PC-3 (cell line): ENCODE measurements at regions not wholly inside any gene's neighbourhood (a gene's known extent, or its start where the extent isn't known, plus 50 kb on each side); places are given as distances from the start of the nearest gene placed in this dataset.

ENCODE experiments used
- ATAC-seq: fragments of 200-7000 bp; cut with Tn5 transposase; 2 replicates; pipeline ENCODE4 v1.9.1; 2020; ENCODE audit warnings: mild to moderate bottlenecking, moderate library complexity
- BruUV-seq: library from RNA; stranded (reverse); fragments of 400-500 nt; replicated peaks from 2 replicates; lab custom pipeline; 2021; lab: Mats Ljungman, UMichigan
- CTCF ChIA-PET: fragments of 300-600 bp; sonication (Branson Sonifier 250); formaldehyde crosslinking; loops from one replicate; lab custom pipeline; 2022; ENCODE audit warnings: antibody characterized with exemption; lab: Charles Lee
- POLR2A ChIA-PET: fragments of 300-600 bp; sonication (Branson Sonifier 250); formaldehyde crosslinking; loops from one replicate; lab custom pipeline; 2022; ENCODE audit warnings: antibody characterized with exemption; ENCODE audit not compliant: unreplicated experiment; lab: Charles Lee
- DNase-seq: peaks from one replicate; pipeline ENCODE4 v3.0.0-alpha.2; 2015
- H2AFZ ChIP-seq: fragments of 300-600 bp; sonication (generic); 2 replicates; pipeline ENCODE4 v1.6.0; 2016; ENCODE audit warnings: antibody characterized with exemption, low read length
- H3F3A ChIP-seq: fragments of 300-600 bp; sonication (generic); one replicate; pipeline ENCODE4 v1.6.0; 2017; ENCODE audit warnings: antibody characterized with exemption, low read length, control low read depth, mild to moderate bottlenecking; ENCODE audit not compliant: unreplicated experiment
- H3K27ac ChIP-seq: fragments of 300-600 bp; sonication (generic); 2 replicates; pipeline ENCODE4 v1.5.1; 2016; ENCODE audit warnings: mild to moderate bottlenecking, low read length
- H3K27me3 ChIP-seq: fragments of 300-600 bp; sonication (generic); 2 replicates; pipeline ENCODE4 v1.6.1; 2016; ENCODE audit warnings: low read length, mixed read lengths
- H3K36me3 ChIP-seq: fragments of 300-600 bp; sonication (generic); 2 replicates; pipeline ENCODE4 v1.6.1; 2016; ENCODE audit warnings: low read depth, mixed run types, low read length, mixed read lengths
- H3K4me1 ChIP-seq: fragments of 300-600 bp; sonication (generic); 2 replicates; pipeline ENCODE4 v1.5.1; 2016; ENCODE audit warnings: low read length; ENCODE audit not compliant: insufficient read depth
- H3K4me2 ChIP-seq: fragments of 300-600 bp; sonication (generic); 2 replicates; pipeline ENCODE4 v1.6.0; 2016; ENCODE audit warnings: low read length
- H3K4me3 ChIP-seq: fragments of 300-600 bp; sonication (generic); 2 replicates; pipeline ENCODE4 v1.5.1; 2016; ENCODE audit warnings: mild to moderate bottlenecking, low read length, mixed read lengths
- H3K79me2 ChIP-seq: fragments of 300-600 bp; sonication (generic); 2 replicates; pipeline ENCODE4 v1.6.1; 2017; ENCODE audit warnings: low read length, mixed read lengths
- H3K9ac ChIP-seq: fragments of 300-600 bp; sonication (generic); 2 replicates; pipeline ENCODE4 v1.6.0; 2016; ENCODE audit warnings: mild to moderate bottlenecking, low read length
- H3K9me2 ChIP-seq: fragments of 300-600 bp; sonication (generic); replicated peaks from 2 replicates; pipeline ENCODE4 v1.6.1; 2016; ENCODE audit warnings: mixed run types, low read length, mixed read lengths
- H3K9me3 ChIP-seq: fragments of 300-600 bp; sonication (generic); 2 replicates; pipeline ENCODE4 v1.6.1; 2016; ENCODE audit warnings: low read length, mixed read lengths
- H4K20me1 ChIP-seq: fragments of 300-600 bp; sonication (generic); 2 replicates; pipeline ENCODE4 v1.6.1; 2016; ENCODE audit warnings: low read length, mixed read lengths
- EZH2 ChIP-seq: fragments of 300-600 bp; sonication (generic); IDR thresholded peaks from one replicate; pipeline ENCODE4 v1.6.1; 2017; ENCODE audit warnings: antibody characterized with exemption, mild to moderate bottlenecking, low read length; ENCODE audit not compliant: unreplicated experiment
- EZH2phosphoT487 ChIP-seq: fragments of 300-600 bp; sonication (generic); IDR thresholded peaks from 2 replicates; pipeline ENCODE4 v1.6.1; 2018; ENCODE audit warnings: mild to moderate bottlenecking, antibody characterized with exemption, low read length, borderline replicate concordance
- intact Hi-C: fragments of 100-400 bp; cut with micrococcal nuclease; formaldehyde crosslinking; loops from 2 replicates; pipeline ENCODE4 v1.9.0; 2023
- TF ChIP-seq, protein P1 (sequence below): fragments of 300-600 bp; sonication (generic); conservative IDR thresholded peaks from 2 replicates; pipeline ENCODE4 v1.5.1; 2017; ENCODE audit warnings: antibody characterized with exemption, low read depth, mild to moderate bottlenecking, low read length

DNA sequence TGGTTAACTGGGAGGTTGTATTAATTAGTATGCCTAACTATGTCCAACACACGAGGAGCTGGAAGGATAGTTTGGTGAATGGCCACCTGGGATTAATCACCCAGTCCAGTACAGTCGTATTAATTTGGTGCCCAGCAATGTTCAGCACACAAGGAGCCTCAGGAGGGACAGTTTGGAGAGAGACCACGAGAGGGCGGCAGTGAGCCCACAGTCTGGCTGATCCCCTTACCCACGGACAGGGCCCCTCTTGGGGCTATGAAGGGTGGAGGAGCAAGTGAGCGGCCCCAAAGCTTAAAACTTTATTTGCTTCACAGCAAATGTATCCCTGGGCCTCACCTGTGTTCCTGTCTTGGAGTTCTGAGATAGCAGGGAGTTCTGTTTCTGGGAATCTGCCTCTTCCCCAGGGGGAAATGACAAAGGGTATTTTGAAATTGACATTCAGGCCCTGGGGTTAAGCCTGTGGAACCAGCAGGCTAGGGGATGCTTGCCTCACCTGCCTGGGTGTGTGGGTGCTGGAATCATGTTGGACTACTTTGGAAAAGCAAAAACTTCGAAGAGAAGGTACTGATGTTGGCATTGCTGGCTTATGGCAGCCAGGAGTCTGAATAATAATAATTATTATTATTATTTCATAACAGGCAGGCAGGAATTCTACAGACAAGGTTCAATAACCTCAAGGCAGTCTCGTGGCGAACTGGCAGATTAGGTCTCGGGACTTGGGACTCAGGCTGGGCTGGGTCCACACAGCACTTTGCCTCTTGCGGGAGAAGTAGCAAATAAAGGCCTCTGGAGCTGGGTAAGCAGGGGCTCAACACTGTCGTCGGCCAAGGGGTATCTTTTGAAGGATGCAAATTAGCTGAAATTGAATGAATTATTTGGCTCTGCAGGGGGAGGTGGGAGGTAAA is 227.6 kb upstream of the ASIC2 start:
- TF ChIP-seq, protein P1, sequence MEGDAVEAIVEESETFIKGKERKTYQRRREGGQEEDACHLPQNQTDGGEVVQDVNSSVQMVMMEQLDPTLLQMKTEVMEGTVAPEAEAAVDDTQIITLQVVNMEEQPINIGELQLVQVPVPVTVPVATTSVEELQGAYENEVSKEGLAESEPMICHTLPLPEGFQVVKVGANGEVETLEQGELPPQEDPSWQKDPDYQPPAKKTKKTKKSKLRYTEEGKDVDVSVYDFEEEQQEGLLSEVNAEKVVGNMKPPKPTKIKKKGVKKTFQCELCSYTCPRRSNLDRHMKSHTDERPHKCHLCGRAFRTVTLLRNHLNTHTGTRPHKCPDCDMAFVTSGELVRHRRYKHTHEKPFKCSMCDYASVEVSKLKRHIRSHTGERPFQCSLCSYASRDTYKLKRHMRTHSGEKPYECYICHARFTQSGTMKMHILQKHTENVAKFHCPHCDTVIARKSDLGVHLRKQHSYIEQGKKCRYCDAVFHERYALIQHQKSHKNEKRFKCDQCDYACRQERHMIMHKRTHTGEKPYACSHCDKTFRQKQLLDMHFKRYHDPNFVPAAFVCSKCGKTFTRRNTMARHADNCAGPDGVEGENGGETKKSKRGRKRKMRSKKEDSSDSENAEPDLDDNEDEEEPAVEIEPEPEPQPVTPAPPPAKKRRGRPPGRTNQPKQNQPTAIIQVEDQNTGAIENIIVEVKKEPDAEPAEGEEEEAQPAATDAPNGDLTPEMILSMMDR: peak; percentile 64
- no peak for TF ChIP-seq EZH2phosphoT487
- TF ChIP-seq EZH2: no peak
- CTCF ChIA-PET: no interaction called here
- Histone ChIP-seq H4K20me1 (no peaks in the 10 kb centered on the region), H3K27me3 (no peaks in the 10 kb centered on the region), H3K9me2 (no peaks in the 10 kb centered on the region), H3F3A (no peaks in the 10 kb centered on the region), H3K36me3 (no peaks in the 10 kb centered on the region), H3K4me3 (no peak overlapping the region), H3K9me3 (no peaks in the 10 kb centered on the region), H3K9ac (no peak overlapping the region), H3K79me2 (no peaks in the 10 kb centered on the region), H3K27ac (no peak overlapping the region), H3K4me1 (no peaks in the 10 kb centered on the region), H3K4me2 (no peak overlapping the region), H2AFZ (no peak overlapping the region)
- BruUV-seq: no TSS peak
- DNase-seq (peak; percentile 42), ATAC-seq (no peak)
- POLR2A ChIA-PET: no interaction called here
- intact Hi-C loops: no loop called here

DNA sequence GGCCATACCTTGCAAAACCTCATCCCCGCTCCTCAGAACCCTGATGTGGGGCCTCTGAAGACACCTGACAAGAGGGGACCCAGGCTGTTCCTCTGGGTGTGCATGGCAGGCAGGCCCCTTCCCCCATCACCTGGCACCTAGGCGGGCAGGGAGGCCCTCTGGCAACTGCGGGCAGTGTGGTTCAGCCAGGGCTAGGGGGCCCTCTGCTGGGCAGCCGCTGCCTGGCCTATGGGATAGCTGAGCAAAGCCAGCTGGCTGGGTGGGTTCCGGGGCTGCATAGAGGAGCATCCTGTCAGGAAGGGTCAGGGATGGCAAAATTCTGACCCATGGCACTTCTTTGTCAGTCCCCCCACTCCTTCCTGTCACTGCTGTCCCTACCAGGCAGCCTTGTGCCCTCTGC is 228.7 kb upstream of the ASIC2 start:
- Histone ChIP-seq H3K4me2 (no peak overlapping the region), H3K9me3 (no peaks in the 10 kb centered on the region), H2AFZ (no peak overlapping the region), H3K4me3 (no peak overlapping the region), H3K27ac (no peak overlapping the region), H3K36me3 (no peaks in the 10 kb centered on the region), H3K9ac (no peak overlapping the region), H4K20me1 (no peaks in the 10 kb centered on the region), H3K9me2 (no peaks in the 10 kb centered on the region), H3K27me3 (no peaks in the 10 kb centered on the region), H3F3A (no peaks in the 10 kb centered on the region), H3K79me2 (no peaks in the 10 kb centered on the region), H3K4me1 (no peaks in the 10 kb centered on the region)
- TF ChIP-seq, protein P1: peak; percentile 53
- no peak for TF ChIP-seq EZH2
- CTCF ChIA-PET: no interaction called here
- BruUV-seq: no TSS peak
- ATAC-seq (no peak), DNase-seq (peak; percentile 11)
- POLR2A ChIA-PET: no interaction called here
- intact Hi-C loops: no loop called here

GRCh38 chr17:33522623-33523022 is 229.5 kb upstream of the ASIC2 start:
- no peaks in the 10 kb centered on the region for H3K9me3 ChIP-seq
- ATAC-seq (no peak), DNase-seq (no peak)
- no peaks in the 10 kb centered on the region for H3K79me2 ChIP-seq
- no peak overlapping the region for H3K4me2 ChIP-seq
- H3K27ac ChIP-seq: no peak overlapping the region
- H3K4me1 ChIP-seq: no peaks in the 10 kb centered on the region
- H3K36me3 ChIP-seq: no peaks in the 10 kb centered on the region
- intact Hi-C loops: no loop called here
- no peak overlapping the region for H2AFZ ChIP-seq
- BruUV-seq: no TSS peak
- no peaks in the 10 kb centered on the region for H3K27me3 ChIP-seq
- ChIA-PET POLR2A (no interaction called here), CTCF (no interaction called here)
- TF ChIP-seq EZH2 (no peak), EZH2phosphoT487 (no peak)
- TF ChIP-seq, protein P1: no peak
- no peaks in the 10 kb centered on the region for H4K20me1 ChIP-seq
- H3F3A ChIP-seq: no peaks in the 10 kb centered on the region
- H3K9ac ChIP-seq: no peak overlapping the region
- no peaks in the 10 kb centered on the region for H3K9me2 ChIP-seq
- no peak overlapping the region for H3K4me3 ChIP-seq
